IMR-90 (cell line): ENCODE measurements at regions not wholly inside any gene's neighbourhood (a gene's known extent, or its start where the extent isn't known, plus 50 kb on each side); places are given as distances from the start of the nearest gene placed in this dataset.

Experiments
- ATAC-seq: fragments of 200-7000 bp; cut with Tn5 transposase; 2 replicates; pipeline ENCODE4 v1.9.1; 2020; ENCODE audit warnings: low read depth, mild to moderate bottlenecking, moderate library complexity
- BruUV-seq: library from RNA; stranded (reverse); fragments of 400-500 nt; replicated peaks from 2 replicates; lab custom pipeline; 2021; lab: Mats Ljungman, UMichigan
- CTCF ChIA-PET: fragments of 300-600 bp; formaldehyde crosslinking; extraction: SDS; loops from one replicate; lab custom pipeline; 2021; ENCODE audit warnings: antibody characterized with exemption; lab: Yijun Ruan, JAX
- POLR2A ChIA-PET: fragments of 300-600 bp; sonication (Branson Sonifier 250); formaldehyde crosslinking; loops from one replicate; lab custom pipeline; 2022; ENCODE audit warnings: antibody characterized with exemption; ENCODE audit not compliant: unreplicated experiment; lab: Charles Lee
- DNase-seq: peaks from one replicate; pipeline ENCODE4 v3.0.0; 2013
- H2AFZ ChIP-seq: replicated peaks from 2 replicates; pipeline ENCODE3; 2013; ENCODE audit warnings: low read length, mild to moderate bottlenecking; ENCODE audit not compliant: poor library complexity
- H2AK5ac ChIP-seq: 2 replicates; pipeline ENCODE4 v1.6.1; 2013; ENCODE audit warnings: low read depth, low read length, inconsistent platforms
- H2AK9ac ChIP-seq: replicated peaks from 2 replicates; pipeline ENCODE3; 2013; ENCODE audit warnings: mild to moderate bottlenecking, low read depth, low read length, moderate library complexity; ENCODE audit not compliant: poor library complexity
- H2BK120ac ChIP-seq: 2 replicates; pipeline ENCODE4 v1.6.1; 2013; ENCODE audit warnings: low read depth, low read length, inconsistent platforms
- H2BK15ac ChIP-seq: 3 replicates; pipeline ENCODE4 v1.6.1; 2013; ENCODE audit warnings: low read depth, low read length, inconsistent platforms
- H2BK20ac ChIP-seq: 2 replicates; pipeline ENCODE4 v1.6.1; 2013; ENCODE audit warnings: low read depth, mild to moderate bottlenecking, inconsistent platforms, low read length, moderate library complexity
- H2BK5ac ChIP-seq: 2 replicates; pipeline ENCODE4 v1.6.1; 2013; ENCODE audit warnings: mild to moderate bottlenecking, low read depth, low read length, inconsistent platforms; ENCODE audit not compliant: poor library complexity, severe bottlenecking
- H3K14ac ChIP-seq: replicated peaks from 2 replicates; pipeline ENCODE4 v1.6.1; 2013; ENCODE audit warnings: low read depth, low read length, inconsistent platforms
- H3K18ac ChIP-seq: 2 replicates; pipeline ENCODE4 v1.6.1; 2013; ENCODE audit warnings: low read depth, low read length, control low read depth
- H3K23ac ChIP-seq: 2 replicates; pipeline ENCODE4 v1.6.1; 2013; ENCODE audit warnings: low read depth, low read length, inconsistent platforms
- H3K27ac ChIP-seq: 2 replicates; pipeline ENCODE4 v1.5.1; 2013; ENCODE audit warnings: mild to moderate bottlenecking, control low read depth, low read length; ENCODE audit not compliant: insufficient read depth
- H3K27me3 ChIP-seq: 2 replicates; pipeline ENCODE4 v1.6.1; 2013; ENCODE audit warnings: low read length; ENCODE audit not compliant: control insufficient read depth, insufficient read depth
- H3K36me3 ChIP-seq: 2 replicates; pipeline ENCODE4 v1.6.1; 2013; ENCODE audit warnings: low read length, mixed read lengths; ENCODE audit not compliant: control insufficient read depth, insufficient read depth
- H3K4ac ChIP-seq: 2 replicates; pipeline ENCODE4 v1.6.1; 2013; ENCODE audit warnings: low read depth, low read length, inconsistent platforms
- H3K4me1 ChIP-seq: 2 replicates; pipeline ENCODE4 v1.6.1; 2013; ENCODE audit warnings: low read length, mixed read lengths; ENCODE audit not compliant: control insufficient read depth, insufficient read depth
- H3K4me2 ChIP-seq: 2 replicates; pipeline ENCODE4 v1.6.1; 2013; ENCODE audit warnings: low read depth, mild to moderate bottlenecking, control low read depth, low read length, moderate library complexity
- H3K4me3 ChIP-seq: 2 replicates; pipeline ENCODE4 v1.5.1; 2013; ENCODE audit warnings: low read depth, mild to moderate bottlenecking, control low read depth, low read length, moderate library complexity; ENCODE audit not compliant: insufficient read depth
- H3K56ac ChIP-seq: 2 replicates; pipeline ENCODE4 v1.6.1; 2013; ENCODE audit warnings: low read length, inconsistent platforms; ENCODE audit not compliant: insufficient read depth; ENCODE audit errors: extremely low read depth
- H3K79me1 ChIP-seq, 2 experiments: 2 replicates each; pipeline ENCODE4 v1.6.1; 2013; ENCODE audit warnings: low read length in 2 of 2, inconsistent platforms in 1 of 2, low read depth in 1 of 2
- H3K9ac ChIP-seq: 2 replicates; pipeline ENCODE4 v1.6.1; 2013; ENCODE audit warnings: low read depth, low read length, control low read depth
- H3K9me1 ChIP-seq: 2 replicates; pipeline ENCODE4 v1.6.1; 2013; ENCODE audit warnings: low read length, inconsistent platforms; ENCODE audit not compliant: insufficient read depth
- H3K9me3 ChIP-seq: 2 replicates; pipeline ENCODE4 v1.6.1; 2013; ENCODE audit warnings: low read length; ENCODE audit not compliant: control insufficient read depth, insufficient read depth
- H4K20me1 ChIP-seq: 2 replicates; pipeline ENCODE4 v1.6.1; 2013; ENCODE audit warnings: low read length, inconsistent platforms; ENCODE audit not compliant: insufficient read depth
- H4K5ac ChIP-seq: 2 replicates; pipeline ENCODE4 v1.6.1; 2013; ENCODE audit warnings: mild to moderate bottlenecking, low read depth, low read length, control low read depth
- H4K8ac ChIP-seq, 2 experiments: 2 replicates each; pipeline ENCODE4 v1.6.1; 2013; ENCODE audit warnings: low read depth in 2 of 2, low read length in 2 of 2, control low read depth in 1 of 2, inconsistent platforms in 1 of 2
- H4K91ac ChIP-seq: 2 replicates; pipeline ENCODE4 v1.6.1; 2013; ENCODE audit warnings: low read depth, low read length, inconsistent platforms; ENCODE audit not compliant: insufficient read depth
- BHLHE40 ChIP-seq: fragments of 150-350 bp; IDR thresholded peaks from 2 replicates; pipeline ENCODE4 v1.6.1; 2016; ENCODE audit warnings: mild to moderate bottlenecking, low read depth, low read length
- CEBPB ChIP-seq: IDR thresholded peaks from 2 replicates; pipeline ENCODE4 v1.6.1; 2012; ENCODE audit warnings: low read depth, low read length, improper control_type of control experiment
- CHD1 ChIP-seq: IDR thresholded peaks from 2 replicates; pipeline ENCODE4 v1.6.1; 2012; ENCODE audit warnings: low read depth, low read length, improper control_type of control experiment
- FOS ChIP-seq: fragments of 150-350 bp; IDR thresholded peaks from 2 replicates; pipeline ENCODE4 v1.6.1; 2016; ENCODE audit warnings: low read depth, low read length
- MAFK ChIP-seq: IDR thresholded peaks from 2 replicates; pipeline ENCODE4 v1.6.1; 2012; ENCODE audit warnings: low read depth, low read length, improper control_type of control experiment
- MAZ ChIP-seq: IDR thresholded peaks from 2 replicates; pipeline ENCODE4 v1.6.1; 2012; ENCODE audit warnings: low read depth, mild to moderate bottlenecking, low read length, improper control_type of control experiment, moderate library complexity, borderline replicate concordance
- MXI1 ChIP-seq: IDR thresholded peaks from 2 replicates; pipeline ENCODE4 v1.6.1; 2012; ENCODE audit warnings: low read depth, mild to moderate bottlenecking, low read length, moderate library complexity, borderline replicate concordance
- NFE2L2 ChIP-seq: fragments of 150-350 bp; IDR thresholded peaks from 2 replicates; pipeline ENCODE4 v1.6.1; 2016; ENCODE audit warnings: low read depth, mild to moderate bottlenecking, low read length
- POLR2A ChIP-seq: IDR thresholded peaks from 2 replicates; pipeline ENCODE4 v1.6.1; 2012; ENCODE audit warnings: mild to moderate bottlenecking, low read depth, low read length
- RAD21 ChIP-seq: IDR thresholded peaks from 2 replicates; pipeline ENCODE4 v1.6.1; 2012; ENCODE audit warnings: low read length, improper control_type of control experiment
- RCOR1 ChIP-seq: IDR thresholded peaks from 2 replicates; pipeline ENCODE4 v1.6.1; 2012; ENCODE audit warnings: mild to moderate bottlenecking, low read length, improper control_type of control experiment; ENCODE audit not compliant: insufficient replicate concordance
- RFX5 ChIP-seq: IDR thresholded peaks from 2 replicates; pipeline ENCODE4 v1.8.0; 2012; ENCODE audit warnings: low read depth, mild to moderate bottlenecking, low read length, moderate library complexity
- SMC3 ChIP-seq: fragments of 150-350 bp; IDR thresholded peaks from 2 replicates; pipeline ENCODE4 v1.6.1; 2016; ENCODE audit warnings: low read depth, mild to moderate bottlenecking, antibody characterized with exemption, low read length, moderate library complexity
- USF2 ChIP-seq: fragments of 150-350 bp; IDR thresholded peaks from 2 replicates; pipeline ENCODE4 v1.6.1; 2017; ENCODE audit warnings: mild to moderate bottlenecking, antibody characterized with exemption, low read length, low read depth
- WGBS, 2 experiments: methylation state at CpG; one replicate each; pipeline versions ENCODE4 v1.1.5 to v1.1.7; 2013; ENCODE audit warnings: missing lambda C conversion rate in 2 of 2; ENCODE audit not compliant: insufficient read length in 1 of 2; ENCODE audit errors: extremely low coverage in 2 of 2; 5-methylcytosine and 5-hydroxymethylcytosine counted together
- dilution Hi-C: fragments of 300-500 bp; cut with HindIII; formaldehyde crosslinking; loops from one replicate; pipeline ENCODE4 v1.14.3; 2018; ENCODE audit warnings: low sequenced_read_pairs; ENCODE audit not compliant: unreplicated experiment
- in situ Hi-C: fragments of 300-500 bp; cut with MboI; formaldehyde crosslinking; loops from 3 replicates; pipeline ENCODE4 v1.14.3; 2019; ENCODE audit warnings: low sequenced_read_pairs, inconsistent platforms, mixed read lengths
- intact Hi-C: fragments of 100-400 bp; cut with micrococcal nuclease; formaldehyde crosslinking; loops from 2 replicates; pipeline ENCODE4 v1.10.0; 2022
- TF ChIP-seq, protein P1 (sequence below): conservative IDR thresholded peaks from 2 replicates; pipeline ENCODE4 v1.5.1; 2012; ENCODE audit warnings: mild to moderate bottlenecking, low read depth, low read length, improper control_type of control experiment
- TF ChIP-seq, protein P2 (sequence below): fragments of 150-350 bp; IDR thresholded peaks from 2 replicates; pipeline ENCODE4 v1.6.1; 2016; ENCODE audit warnings: low read depth, mild to moderate bottlenecking, low read length, moderate library complexity, borderline replicate concordance

- no peak overlapping the region for H3K27ac ChIP-seq
- no CpG with 5 or more reads among the region's 1 CpG for WGBS, 2 experiments
- no peak overlapping the region for H2AK9ac ChIP-seq
- no peak overlapping the region for H3K23ac ChIP-seq
- H2AFZ ChIP-seq, result no peak overlapping the region
- no peak overlapping the region for H3K9ac ChIP-seq
- no peak for ATAC-seq
- H3K79me1 ChIP-seq, result no peaks in the 10 kb centered on the region
- no peak overlapping the region for H3K56ac ChIP-seq
- DNase-seq, result no peak
- no peak overlapping the region for H2BK5ac ChIP-seq
- H3K9me1 ChIP-seq, result no peaks in the 10 kb centered on the region
- no peak overlapping the region for H4K8ac ChIP-seq
- H3K4me2 ChIP-seq, result no peak overlapping the region
- no peak overlapping the region for H4K91ac ChIP-seq
- ChIA-PET CTCF (no interaction called here), POLR2A (no interaction called here)
- no peak overlapping the region for H3K4ac ChIP-seq
- H3K9me3 ChIP-seq, result peaks cover 6% of the 10 kb centered on the region; the same call in 1 of the 2 replicates
- in situ Hi-C loops (no loop called here), intact Hi-C loops (no loop called here), dilution Hi-C loops (no loop called here)
- BruUV-seq, result no TSS peak
- no peak overlapping the region for H3K4me3 ChIP-seq
- no peaks in the 10 kb centered on the region for H3K27me3 ChIP-seq
- no peak overlapping the region for H2BK15ac ChIP-seq
- H2BK20ac ChIP-seq, result no peak overlapping the region
- no peak overlapping the region for H4K5ac ChIP-seq
- TF ChIP-seq RAD21, result no peak
- TF ChIP-seq CEBPB, result no peak
- TF ChIP-seq NFE2L2, result no peak
- TF ChIP-seq BHLHE40, result no peak
- TF ChIP-seq MAZ, result no peak
- TF ChIP-seq, protein P1, sequence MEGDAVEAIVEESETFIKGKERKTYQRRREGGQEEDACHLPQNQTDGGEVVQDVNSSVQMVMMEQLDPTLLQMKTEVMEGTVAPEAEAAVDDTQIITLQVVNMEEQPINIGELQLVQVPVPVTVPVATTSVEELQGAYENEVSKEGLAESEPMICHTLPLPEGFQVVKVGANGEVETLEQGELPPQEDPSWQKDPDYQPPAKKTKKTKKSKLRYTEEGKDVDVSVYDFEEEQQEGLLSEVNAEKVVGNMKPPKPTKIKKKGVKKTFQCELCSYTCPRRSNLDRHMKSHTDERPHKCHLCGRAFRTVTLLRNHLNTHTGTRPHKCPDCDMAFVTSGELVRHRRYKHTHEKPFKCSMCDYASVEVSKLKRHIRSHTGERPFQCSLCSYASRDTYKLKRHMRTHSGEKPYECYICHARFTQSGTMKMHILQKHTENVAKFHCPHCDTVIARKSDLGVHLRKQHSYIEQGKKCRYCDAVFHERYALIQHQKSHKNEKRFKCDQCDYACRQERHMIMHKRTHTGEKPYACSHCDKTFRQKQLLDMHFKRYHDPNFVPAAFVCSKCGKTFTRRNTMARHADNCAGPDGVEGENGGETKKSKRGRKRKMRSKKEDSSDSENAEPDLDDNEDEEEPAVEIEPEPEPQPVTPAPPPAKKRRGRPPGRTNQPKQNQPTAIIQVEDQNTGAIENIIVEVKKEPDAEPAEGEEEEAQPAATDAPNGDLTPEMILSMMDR, result no peak
- TF ChIP-seq FOS, result no peak
- TF ChIP-seq SMC3, result no peak
- TF ChIP-seq POLR2A, result no peak
- TF ChIP-seq MXI1, result no peak
- no peak for TF ChIP-seq RCOR1
- no peak for TF ChIP-seq RFX5
- TF ChIP-seq USF2, result no peak
- no peak for TF ChIP-seq CHD1
- no peak for TF ChIP-seq MAFK
- TF ChIP-seq, protein P2, sequence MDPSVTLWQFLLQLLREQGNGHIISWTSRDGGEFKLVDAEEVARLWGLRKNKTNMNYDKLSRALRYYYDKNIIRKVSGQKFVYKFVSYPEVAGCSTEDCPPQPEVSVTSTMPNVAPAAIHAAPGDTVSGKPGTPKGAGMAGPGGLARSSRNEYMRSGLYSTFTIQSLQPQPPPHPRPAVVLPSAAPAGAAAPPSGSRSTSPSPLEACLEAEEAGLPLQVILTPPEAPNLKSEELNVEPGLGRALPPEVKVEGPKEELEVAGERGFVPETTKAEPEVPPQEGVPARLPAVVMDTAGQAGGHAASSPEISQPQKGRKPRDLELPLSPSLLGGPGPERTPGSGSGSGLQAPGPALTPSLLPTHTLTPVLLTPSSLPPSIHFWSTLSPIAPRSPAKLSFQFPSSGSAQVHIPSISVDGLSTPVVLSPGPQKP, result no peak
- no peak overlapping the region for H2AK5ac ChIP-seq
- H3K4me1 ChIP-seq, result no peaks in the 10 kb centered on the region
- H2BK120ac ChIP-seq, result no peak overlapping the region
- H4K20me1 ChIP-seq, result no peaks in the 10 kb centered on the region
- no peak overlapping the region for H3K14ac ChIP-seq
- no peaks in the 10 kb centered on the region for H3K36me3 ChIP-seq
- H3K18ac ChIP-seq, result no peak overlapping the region
Measured at GRCh38 chr5:118675247-118675646, 313.1 kb downstream of the DTWD2 start.
